CD4-positive, alpha-beta T cell treated with Interleukin-17A for 1 hour (primary cell): ENCODE measurements at regions not wholly inside any gene's neighbourhood (a gene's known extent, or its start where the extent isn't known, plus 50 kb on each side); places are given as distances from the start of the nearest gene placed in this dataset.
A peak's percentile ranks its signal among the peaks of the same experiment; 100 is the strongest.
"Not testable (repeated sequence)": the region's sequence is repeated elsewhere in the genome, so short reads cannot be mapped to it uniquely, and the experiment has no call there.

Experiments used
- DNase-seq: peaks from one replicate; pipeline ENCODE4 v3.0.0-alpha.2; 2020

GRCh38 chr1:218494449-218494852 lies 149.3 kb downstream of the TGFB2 start:
- DNase-seq: no peak

DNA sequence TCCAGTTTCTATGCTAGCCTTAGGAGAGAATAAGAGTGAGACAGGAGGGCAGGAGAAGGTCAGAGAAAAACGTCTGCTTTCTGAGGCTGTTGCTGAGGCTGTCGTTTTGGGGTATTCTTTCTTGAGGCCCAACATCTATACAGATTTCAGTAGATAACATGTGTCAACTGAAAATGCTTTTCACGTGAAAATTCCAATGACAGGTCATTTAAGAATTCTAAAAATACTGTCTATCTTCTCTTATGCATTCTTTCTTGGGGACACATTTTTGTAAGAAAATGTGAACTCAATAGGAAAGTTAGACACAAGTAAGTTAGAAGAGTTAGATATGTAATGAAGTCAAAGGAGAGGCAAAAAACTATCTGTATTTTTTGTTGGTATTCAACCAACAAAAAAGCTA lies 150.8 kb downstream of the TGFB2 start:
- DNase-seq: no peak

- no peak for DNase-seq
Measured at GRCh38 chr1:218496561-218496960, 151.4 kb downstream of the TGFB2 start.

- DNase-seq: no peak
Measured at GRCh38 chr1:218498056-218498938, 153.2 kb downstream of the TGFB2 start.

GRCh38 chr1:218499011-218499691 lies 154.0 kb downstream of the TGFB2 start:
- DNase-seq: no peak

DNA sequence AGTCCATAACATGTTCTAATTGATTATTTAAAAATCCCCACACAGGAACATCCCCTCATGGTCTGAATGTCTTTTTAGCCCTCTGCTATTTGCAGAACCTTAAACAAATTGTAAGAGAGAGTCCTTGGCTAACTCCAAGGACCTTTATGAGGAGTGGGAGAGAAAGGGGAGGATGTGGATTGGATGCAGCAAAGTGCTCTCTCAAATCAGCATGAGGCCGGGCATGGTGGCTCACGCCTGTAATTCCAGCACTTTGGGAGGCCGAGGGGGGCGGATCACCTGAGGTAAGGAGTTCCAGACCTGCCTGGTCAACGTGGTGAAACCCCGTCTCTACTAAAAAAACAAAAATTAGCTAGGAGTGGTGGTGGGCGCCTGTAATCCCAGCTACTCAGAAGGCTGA lies 154.8 kb downstream of the TGFB2 start:
- DNase-seq: no peak

GRCh38 chr1:218501161-218501560 lies 156.0 kb downstream of the TGFB2 start:
- DNase-seq: no peak

GRCh38 chr1:218502383-218502782 lies 157.2 kb downstream of the TGFB2 start:
- DNase-seq: no peak

- no peak for DNase-seq
Measured at GRCh38 chr1:218503102-218503501, 158.0 kb downstream of the TGFB2 start.

GRCh38 chr1:218507355-218508002 lies 162.3 kb downstream of the TGFB2 start:
- no peak for DNase-seq

DNA sequence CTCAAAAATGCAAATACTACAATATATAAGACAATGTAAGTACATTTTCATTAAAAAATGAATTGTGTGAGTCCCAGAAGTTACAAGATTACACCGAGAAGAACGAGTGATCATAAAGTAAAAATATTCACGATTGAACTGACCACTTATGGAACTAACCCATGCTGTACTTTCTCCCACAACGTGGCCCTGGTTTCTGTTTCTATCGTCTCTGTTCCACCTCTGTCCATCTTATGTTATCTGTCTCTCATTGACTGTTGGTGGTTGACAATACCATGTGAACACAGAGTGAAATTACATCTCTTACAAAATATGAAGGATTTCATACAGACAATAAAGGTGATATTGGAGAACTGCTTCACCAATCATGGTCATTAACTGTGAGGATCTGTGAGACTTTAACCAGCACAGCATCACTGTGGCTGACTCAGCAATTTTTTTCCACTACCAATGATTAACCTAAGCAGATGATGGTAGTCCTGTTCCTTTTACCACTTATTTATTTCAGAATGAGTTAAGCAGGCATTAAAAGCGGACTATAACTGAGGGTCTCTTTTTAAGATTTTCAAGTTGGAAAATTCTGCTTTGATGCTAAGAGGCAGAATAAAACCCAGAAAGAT lies 165.1 kb downstream of the TGFB2 start:
- DNase-seq: no peak

GRCh38 chr1:218513328-218513727 lies 168.2 kb downstream of the TGFB2 start:
- DNase-seq: no peak

DNA sequence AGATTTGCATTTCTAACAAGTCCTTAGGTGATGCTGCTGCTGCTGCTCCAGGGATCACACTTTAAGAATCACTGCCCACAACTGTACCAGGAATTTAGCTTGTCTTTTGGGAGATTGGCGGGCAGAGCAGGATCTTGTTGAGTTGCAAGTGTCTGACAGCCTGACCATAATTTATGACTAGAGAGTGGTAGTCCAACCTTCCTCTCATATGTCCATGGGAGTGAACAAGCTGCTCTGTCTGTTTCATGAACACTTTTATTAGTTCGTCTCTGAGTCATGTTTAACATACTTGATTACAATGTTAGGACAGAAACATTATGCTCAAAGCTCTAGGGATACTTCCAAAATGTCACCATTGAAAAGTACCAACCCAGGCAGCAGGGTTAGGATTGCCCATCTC lies 169.6 kb downstream of the TGFB2 start:
- DNase-seq: no peak

GRCh38 chr1:218516526-218516925 lies 171.4 kb downstream of the TGFB2 start:
- no peak for DNase-seq

GRCh38 chr1:218517459-218517858 lies 172.3 kb downstream of the TGFB2 start:
- DNase-seq: no peak

- DNase-seq: no peak
Measured at GRCh38 chr1:218518216-218518740, 173.1 kb downstream of the TGFB2 start.

DNA sequence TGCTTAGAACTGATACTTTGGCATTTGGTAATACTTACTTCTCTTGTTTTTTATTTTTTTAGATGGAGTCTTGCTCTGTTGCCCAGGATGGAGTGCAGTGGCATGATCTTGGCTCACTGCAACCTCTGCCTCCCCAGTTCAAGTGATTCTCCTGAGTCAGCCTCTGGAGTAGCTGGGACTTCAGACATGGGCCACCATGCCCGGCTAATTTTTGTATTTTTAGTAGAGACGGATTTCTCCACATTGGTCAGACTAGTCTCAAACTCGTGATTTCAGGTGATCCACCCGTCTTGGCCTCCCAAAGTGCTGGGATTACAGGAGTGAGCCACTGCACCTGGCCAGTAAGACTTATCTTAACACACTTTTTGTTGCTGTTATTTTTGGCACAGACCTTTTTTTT lies 175.5 kb downstream of the TGFB2 start:
- not testable (repeated sequence) for DNase-seq

GRCh38 chr1:218521414-218522169 lies 176.5 kb downstream of the TGFB2 start:
- DNase-seq: peak; percentile 21

- no peak for DNase-seq
Measured at GRCh38 chr1:218524526-218524925, 179.4 kb downstream of the TGFB2 start.

DNA sequence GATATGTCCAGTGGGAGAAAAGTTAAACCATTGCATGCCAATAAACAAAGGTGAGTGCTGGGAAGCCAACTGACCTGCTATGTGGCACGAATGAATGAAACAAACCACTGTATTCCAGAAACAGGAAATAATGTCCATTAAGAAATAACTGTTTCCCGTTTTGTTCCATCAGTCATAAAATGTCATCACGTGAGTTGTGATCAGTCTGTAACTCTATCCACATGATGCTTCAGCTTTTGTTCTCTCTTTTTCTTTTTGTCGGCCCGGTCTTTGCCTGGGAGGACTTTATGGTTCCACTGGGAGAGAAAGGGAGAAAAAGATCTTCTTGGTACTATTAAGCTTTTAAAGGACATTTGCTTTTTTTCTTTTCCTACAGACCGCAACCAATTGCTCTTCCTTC lies 179.9 kb downstream of the TGFB2 start:
- no peak for DNase-seq

GRCh38 chr1:218525451-218526197 lies 180.5 kb downstream of the TGFB2 start:
- DNase-seq: no peak

DNA sequence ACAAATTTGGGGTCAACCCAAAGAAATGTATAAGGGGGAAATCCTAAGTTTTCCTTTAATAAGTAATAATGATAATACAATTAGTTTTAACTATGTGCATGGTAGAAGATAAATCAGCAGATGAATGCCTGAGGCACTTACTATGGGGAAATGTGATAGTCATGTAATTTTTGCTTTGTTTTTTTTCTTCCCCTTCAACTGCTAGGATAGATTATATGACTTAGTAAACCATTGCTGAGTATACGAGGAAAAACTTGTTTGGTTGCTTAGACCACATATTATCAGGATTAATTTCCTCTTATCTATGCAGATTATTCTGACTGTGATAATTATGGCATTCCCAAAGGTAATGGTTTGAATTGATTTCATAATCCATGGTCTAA lies 181.1 kb downstream of the TGFB2 start:
- no peak for DNase-seq
